NB4 (cell line): ENCODE measurements at regions not wholly inside any gene's neighbourhood (a gene's known extent, or its start where the extent isn't known, plus 50 kb on each side); places are given as distances from the start of the nearest gene placed in this dataset.

Source experiments
- MAX ChIP-seq: IDR thresholded peaks from 2 replicates; pipeline ENCODE4 v1.6.1; 2011; ENCODE audit warnings: low read depth, low read length
- MYC ChIP-seq: IDR thresholded peaks from 2 replicates; pipeline ENCODE4 v1.6.1; 2011; ENCODE audit warnings: low read depth, low read length
- POLR2A ChIP-seq: IDR thresholded peaks from 2 replicates; pipeline ENCODE4 v1.6.1; 2011; ENCODE audit warnings: mild to moderate bottlenecking; ENCODE audit not compliant: insufficient read length; ENCODE audit errors: extremely low read depth
- TF ChIP-seq, protein P1 (sequence below): IDR thresholded peaks from one replicate; pipeline ENCODE4 v1.5.1; 2012; ENCODE audit warnings: low read depth, low read length

DNA sequence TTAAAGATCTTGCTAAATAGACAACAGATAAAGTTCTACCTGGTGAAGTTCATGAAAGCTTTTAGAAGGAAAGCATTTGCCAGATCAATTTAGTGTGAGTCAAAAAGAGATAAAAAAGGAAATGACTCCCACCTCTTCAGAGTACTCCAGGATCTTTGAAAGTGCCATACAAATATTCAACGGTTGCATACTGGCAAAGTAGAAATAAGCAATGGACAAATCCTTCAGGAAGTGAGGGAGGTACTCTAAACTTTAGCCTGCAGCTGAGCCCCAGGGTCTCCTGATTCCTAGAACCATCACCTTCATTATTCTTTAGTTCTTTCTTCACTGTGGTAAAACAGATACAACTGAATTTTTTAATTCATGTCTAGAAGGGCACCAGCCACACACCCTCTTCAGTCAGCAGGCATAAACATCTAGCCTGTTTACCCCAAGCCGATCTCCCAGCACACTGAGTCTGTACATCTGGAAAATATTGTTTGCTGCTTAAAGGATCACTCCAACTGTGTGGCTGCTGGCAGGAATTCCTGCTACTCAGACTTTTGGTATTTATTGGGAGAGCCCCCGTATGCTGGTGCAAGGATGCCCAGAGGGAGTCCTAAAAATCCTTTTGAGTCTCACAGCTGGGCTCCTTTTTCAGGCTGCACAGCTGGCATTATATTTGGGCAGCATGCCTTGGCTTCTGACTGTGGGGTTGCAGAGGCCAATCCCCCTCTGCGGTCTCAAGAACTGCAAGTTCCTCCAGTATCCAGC, 72.3 kb upstream of the SESTD1 start:
- no peak for TF ChIP-seq POLR2A
- TF ChIP-seq, protein P1, sequence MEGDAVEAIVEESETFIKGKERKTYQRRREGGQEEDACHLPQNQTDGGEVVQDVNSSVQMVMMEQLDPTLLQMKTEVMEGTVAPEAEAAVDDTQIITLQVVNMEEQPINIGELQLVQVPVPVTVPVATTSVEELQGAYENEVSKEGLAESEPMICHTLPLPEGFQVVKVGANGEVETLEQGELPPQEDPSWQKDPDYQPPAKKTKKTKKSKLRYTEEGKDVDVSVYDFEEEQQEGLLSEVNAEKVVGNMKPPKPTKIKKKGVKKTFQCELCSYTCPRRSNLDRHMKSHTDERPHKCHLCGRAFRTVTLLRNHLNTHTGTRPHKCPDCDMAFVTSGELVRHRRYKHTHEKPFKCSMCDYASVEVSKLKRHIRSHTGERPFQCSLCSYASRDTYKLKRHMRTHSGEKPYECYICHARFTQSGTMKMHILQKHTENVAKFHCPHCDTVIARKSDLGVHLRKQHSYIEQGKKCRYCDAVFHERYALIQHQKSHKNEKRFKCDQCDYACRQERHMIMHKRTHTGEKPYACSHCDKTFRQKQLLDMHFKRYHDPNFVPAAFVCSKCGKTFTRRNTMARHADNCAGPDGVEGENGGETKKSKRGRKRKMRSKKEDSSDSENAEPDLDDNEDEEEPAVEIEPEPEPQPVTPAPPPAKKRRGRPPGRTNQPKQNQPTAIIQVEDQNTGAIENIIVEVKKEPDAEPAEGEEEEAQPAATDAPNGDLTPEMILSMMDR = no peak
- TF ChIP-seq MYC = no peak
- TF ChIP-seq MAX = no peak
